Ishikawa (cell line): ENCODE measurements at regions not wholly inside any gene's neighbourhood (a gene's known extent, or its start where the extent isn't known, plus 50 kb on each side); places are given as distances from the start of the nearest gene placed in this dataset.

Experiments used
- CEBPB ChIP-seq: IDR thresholded peaks from 2 replicates; pipeline ENCODE4 v1.6.1; 2012
- CREB1 ChIP-seq: IDR thresholded peaks from 2 replicates; pipeline ENCODE4 v1.6.1; 2012; ENCODE audit warnings: low read depth
- EGR1 ChIP-seq: IDR thresholded peaks from 2 replicates; pipeline ENCODE4 v1.6.1; 2012
- EP300 ChIP-seq: IDR thresholded peaks from 2 replicates; pipeline ENCODE4 v1.6.1; 2012; ENCODE audit warnings: borderline replicate concordance
- FOXM1 ChIP-seq: IDR thresholded peaks from 2 replicates; pipeline ENCODE4 v1.6.1; 2012; ENCODE audit warnings: low read depth, borderline replicate concordance
- MAX ChIP-seq: IDR thresholded peaks from 2 replicates; pipeline ENCODE4 v1.6.1; 2012
- NFIC ChIP-seq: IDR thresholded peaks from 2 replicates; pipeline ENCODE4 v1.6.1; 2012
- RAD21 ChIP-seq: IDR thresholded peaks from 2 replicates; pipeline ENCODE4 v1.6.1; 2012; ENCODE audit warnings: low read depth
- REST ChIP-seq: IDR thresholded peaks from 2 replicates; pipeline ENCODE4 v1.6.1; 2012; ENCODE audit warnings: low read depth, mild to moderate bottlenecking
- TAF1 ChIP-seq: IDR thresholded peaks from 2 replicates; pipeline ENCODE4 v1.6.1; 2012; ENCODE audit warnings: low read depth, mild to moderate bottlenecking
- TCF12 ChIP-seq: IDR thresholded peaks from 2 replicates; pipeline ENCODE4 v1.6.1; 2012; ENCODE audit warnings: low read depth
- TEAD4 ChIP-seq: IDR thresholded peaks from 2 replicates; pipeline ENCODE4 v1.6.1; 2012
- YY1 ChIP-seq: IDR thresholded peaks from 2 replicates; pipeline ENCODE4 v1.6.1; 2012; ENCODE audit warnings: low read depth
- ZBTB7A ChIP-seq: IDR thresholded peaks from 2 replicates; pipeline ENCODE4 v1.6.1; 2012; ENCODE audit warnings: low read depth

GRCh38 chr10:123563581-123563855 lies 102.6 kb upstream of the GPR26 start:
- TF ChIP-seq FOXM1 (no peak), EP300 (no peak), EGR1 (no peak), CEBPB (no peak), MAX (no peak), TAF1 (no peak), TEAD4 (no peak), REST (no peak), YY1 (no peak), RAD21 (no peak), CREB1 (no peak), TCF12 (no peak), NFIC (no peak), ZBTB7A (no peak)
